ENCODE measurements at regions not wholly inside any gene's neighbourhood (a gene's known extent, or its start where the extent isn't known, plus 50 kb on each side); places are given as distances from the start of the nearest gene placed in this dataset.

- TF ChIP-seq CTCF (IDR thresholded peaks at IDR 0.05; ENCODE audit: insufficient read depth, low read depth, low read length) = no peak
- TF ChIP-seq EZH2 (IDR thresholded peaks at IDR 0.05; ENCODE audit: insufficient read depth, low read length) = no peak
Measured at GRCh38 chr22:27382947-27383346, 418.6 kb downstream of the MN1 start.

Measured in astrocyte (in vitro differentiated cells and primary cell).